ENCODE measurements at regions not wholly inside any gene's neighbourhood (a gene's known extent, or its start where the extent isn't known, plus 50 kb on each side); places are given as distances from the start of the nearest gene placed in this dataset.

DNA sequence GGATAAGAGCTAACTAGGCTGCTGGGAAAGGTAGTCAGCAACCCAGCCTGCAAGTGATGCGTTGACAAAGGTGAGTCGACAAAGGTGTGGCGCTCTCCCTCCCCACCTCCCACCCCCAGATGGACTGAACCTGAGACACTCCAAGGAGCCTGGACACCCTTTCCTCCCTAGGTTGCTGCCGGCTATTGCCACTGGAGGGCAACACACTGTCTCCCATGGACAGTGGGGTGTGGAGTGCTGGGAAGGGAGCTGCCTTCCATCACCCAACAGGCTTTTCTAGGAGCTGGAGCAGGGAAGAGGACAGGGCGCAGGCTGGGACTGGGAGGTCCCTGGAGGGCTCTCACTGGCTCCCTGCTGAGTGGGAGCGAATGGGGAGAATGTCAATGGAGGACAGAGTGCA is 75.4 kb upstream of the ARAP3 start:
- TF ChIP-seq CTCF (IDR thresholded peaks at IDR 0.05): no peak
- no peak for TF ChIP-seq EZH2 (IDR thresholded peaks at IDR 0.05; ENCODE audit: borderline replicate concordance, insufficient read depth, low read depth, low read length, poor library complexity, severe bottlenecking)

Data from B cell (primary cell).